Panc1 (cell line): ENCODE measurements at regions not wholly inside any gene's neighbourhood (a gene's known extent, or its start where the extent isn't known, plus 50 kb on each side); places are given as distances from the start of the nearest gene placed in this dataset.

Source experiments
- ATAC-seq: fragments of 200-7000 bp; cut with Tn5 transposase; 2 replicates; pipeline ENCODE4 v1.9.1; 2020; ENCODE audit warnings: mild to moderate bottlenecking, moderate library complexity
- BruUV-seq: library from RNA; stranded (reverse); fragments of 400-500 nt; replicated peaks from 2 replicates; lab custom pipeline; 2021; lab: Mats Ljungman, UMichigan
- CTCF ChIA-PET: fragments of 300-600 bp; sonication (Branson Sonifier 250); formaldehyde crosslinking; loops from one replicate; lab custom pipeline; 2022; ENCODE audit warnings: antibody characterized with exemption; lab: Charles Lee
- POLR2A ChIA-PET: fragments of 300-600 bp; sonication (Branson Sonifier 250); formaldehyde crosslinking; loops from one replicate; lab custom pipeline; 2022; ENCODE audit warnings: antibody characterized with exemption; lab: Charles Lee
- DNase-seq: peaks from one replicate; pipeline ENCODE4 v3.0.0-alpha.2; 2010; ENCODE audit warnings: low read depth, low spot score
- H3K27ac ChIP-seq: 2 replicates; pipeline ENCODE4 v1.5.1; 2011; ENCODE audit warnings: mild to moderate bottlenecking, low read length, inconsistent platforms
- H3K27me3 ChIP-seq: fragments of 200-500 bp; sonication (Bioruptor generic); 2 replicates; pipeline ENCODE4 v1.6.0; 2014; ENCODE audit warnings: low read length, inconsistent platforms; ENCODE audit not compliant: control insufficient read depth, insufficient read depth
- H3K36me3 ChIP-seq: fragments of 200-500 bp; sonication (Bioruptor generic); 2 replicates; pipeline ENCODE4 v1.5.1; 2014; ENCODE audit warnings: inconsistent platforms, mild to moderate bottlenecking, low read length, moderate library complexity; ENCODE audit not compliant: control insufficient read depth, insufficient read depth
- H3K4me1 ChIP-seq: 2 replicates; pipeline ENCODE4 v1.5.1; 2011; ENCODE audit warnings: inconsistent platforms, mild to moderate bottlenecking, low read length, moderate library complexity; ENCODE audit not compliant: control insufficient read depth, insufficient read depth
- H3K4me3 ChIP-seq, 2 experiments: 2 replicates each; pipeline ENCODE4 v1.5.1; 2011 to 2012; ENCODE audit warnings: low read depth in 2 of 2, low read length in 2 of 2, mild to moderate bottlenecking in 2 of 2, inconsistent platforms in 1 of 2, moderate library complexity in 1 of 2
- H3K9me3 ChIP-seq: fragments of 200-500 bp; sonication (Bioruptor generic); 2 replicates; pipeline ENCODE4 v1.5.1; 2014; ENCODE audit warnings: low read depth, mild to moderate bottlenecking, inconsistent platforms, low read length, moderate library complexity; ENCODE audit not compliant: control insufficient read depth, insufficient read depth
- CTCF ChIP-seq: fragments of 450-650 bp; IDR thresholded peaks from 2 replicates; pipeline ENCODE4 v1.5.1; 2017; ENCODE audit warnings: mild to moderate bottlenecking
- POLR2AphosphoS5 ChIP-seq: IDR thresholded peaks from 2 replicates; pipeline ENCODE4 v1.6.1; 2012; ENCODE audit warnings: mild to moderate bottlenecking, low read depth, low read length, moderate library complexity
- REST ChIP-seq, 2 experiments: IDR thresholded peaks; 2 replicates each; pipeline ENCODE4 v1.6.1; 2011 to 2012; ENCODE audit warnings: low read depth in 2 of 2, control low read depth in 1 of 2, low read length in 1 of 2, mild to moderate bottlenecking in 1 of 2, moderate library complexity in 1 of 2; ENCODE audit not compliant: insufficient read depth in 1 of 2
- SIN3A ChIP-seq: IDR thresholded peaks from 2 replicates; pipeline ENCODE4 v1.6.1; 2012; ENCODE audit warnings: low read depth, mild to moderate bottlenecking, low read length, moderate library complexity, borderline replicate concordance; ENCODE audit not compliant: insufficient read depth
- TCF7L2 ChIP-seq: IDR thresholded peaks from 2 replicates; pipeline ENCODE4 v1.6.1; 2011; ENCODE audit warnings: mild to moderate bottlenecking, low read depth, low read length, inconsistent platforms
- in situ Hi-C: cut with HindIII; loops from 2 replicates; pipeline ENCODE4 v1.10.0; 2016; ENCODE audit warnings: low sequenced_read_pairs, low pct_unique_long_range_greater_than_20kb
- intact Hi-C: fragments of 100-400 bp; cut with micrococcal nuclease; formaldehyde crosslinking; loops from one replicate; pipeline ENCODE4 v1.10.0; 2022; ENCODE audit not compliant: unreplicated experiment

GRCh38 chr13:39816936-39817335 is 161.5 kb downstream of the COG6 start:
- H3K4me1 ChIP-seq = no peaks in the 10 kb centered on the region
- H3K27ac ChIP-seq = no peak overlapping the region
- ATAC-seq (no peak), DNase-seq (no peak)
- H3K4me3 ChIP-seq = no peak overlapping the region
- TF ChIP-seq POLR2AphosphoS5 (no peak), REST (IDR thresholded peaks at IDR 0.05; ENCODE audit: insufficient read depth in 1 of 2, low read depth in 2 of 2, low read length in 1 of 2) (no peak), TCF7L2 (no peak), CTCF (no peak)
- H3K9me3 ChIP-seq = no peaks in the 10 kb centered on the region
- H3K36me3 ChIP-seq = no peaks in the 10 kb centered on the region
- no peaks in the 10 kb centered on the region for H3K27me3 ChIP-seq
- BruUV-seq = no TSS peak
- in situ Hi-C loops (no loop called here), intact Hi-C loops (no loop called here)
- ChIA-PET CTCF (no interaction called here), POLR2A (interaction anchor here (0.6 kb wide), 1 partner anchor 25 kb away, joined by 3 read pairs; no protein-coding TSS in a partner anchor)

- no peak for TF ChIP-seq REST (IDR thresholded peaks at IDR 0.05; ENCODE audit: insufficient read depth in 1 of 2, low read depth in 2 of 2, low read length in 1 of 2)
- no peak for TF ChIP-seq POLR2AphosphoS5
- no peak for TF ChIP-seq TCF7L2
- TF ChIP-seq CTCF = no peak
- TF ChIP-seq SIN3A = no peak
- intact Hi-C loops (no loop called here), in situ Hi-C loops (no loop called here)
- BruUV-seq = no TSS peak
- no peaks in the 10 kb centered on the region for H3K9me3 ChIP-seq
- H3K4me1 ChIP-seq = no peaks in the 10 kb centered on the region
- H3K27ac ChIP-seq = no peak overlapping the region
- no peaks in the 10 kb centered on the region for H3K36me3 ChIP-seq
- H3K27me3 ChIP-seq = no peaks in the 10 kb centered on the region
- no peak for DNase-seq
- no peak for ATAC-seq
- no peak overlapping the region for H3K4me3 ChIP-seq
- POLR2A ChIA-PET = no interaction called here
- CTCF ChIA-PET = no interaction called here
Measured at GRCh38 chr13:39818953-39819352, 163.5 kb downstream of the COG6 start.
